ENCODE measurements at regions not wholly inside any gene's neighbourhood (a gene's known extent, or its start where the extent isn't known, plus 50 kb on each side); places are given as distances from the start of the nearest gene placed in this dataset.

DNA sequence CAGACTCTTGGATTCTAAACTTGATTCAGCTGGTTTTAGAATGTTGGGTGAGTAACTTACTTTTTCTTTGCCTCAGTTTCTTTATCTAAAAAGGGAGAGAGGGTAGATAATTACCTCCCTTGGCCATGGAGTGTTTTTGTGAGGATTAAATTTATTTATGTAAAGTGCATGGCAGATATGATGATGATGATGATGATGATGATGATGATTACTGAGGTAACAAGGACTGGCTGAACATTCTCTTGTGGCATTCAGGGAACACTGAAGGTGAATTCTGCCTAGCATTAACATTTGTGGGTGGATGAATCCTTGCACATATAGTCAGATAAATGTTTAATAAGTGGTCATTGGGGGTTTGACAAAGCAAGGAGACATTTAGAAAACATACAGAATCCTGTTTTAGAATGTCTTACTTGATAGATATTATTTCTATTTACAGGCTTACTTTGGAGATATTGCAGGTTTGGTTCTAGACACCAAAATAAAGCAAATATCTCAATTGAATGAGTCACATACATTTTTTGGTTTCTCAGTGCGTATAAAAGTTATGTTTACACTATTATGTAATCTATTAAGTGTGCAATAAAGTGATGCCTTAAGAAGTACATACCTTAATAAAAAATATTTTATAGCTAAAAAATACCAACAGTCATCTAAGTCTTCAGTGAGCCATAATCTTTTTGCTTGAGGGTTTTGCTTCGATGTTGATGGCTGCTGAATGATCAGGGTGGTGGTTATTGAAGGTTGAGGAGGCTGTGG lies 123.2 kb downstream of the SNAPC1 start:
- Histone ChIP-seq H3K27ac (ENCODE audit: low read length) (no peak overlapping the region), H3K4me3 (ENCODE audit: low read depth in 1 of 2, low read length in 2 of 2) (no peak overlapping the region), H3K27me3 (ENCODE audit: insufficient read depth, low read length, poor library complexity) (peaks cover 5% of the 10 kb centered on the region), H3K4me1 (ENCODE audit: insufficient read depth, low read length) (no peaks in the 10 kb centered on the region), H3K9ac (ENCODE audit: low read depth, low read length) (no peak overlapping the region), H3K79me2 (ENCODE audit: insufficient read depth, low read length) (no peaks in the 10 kb centered on the region), H3K36me3 (ENCODE audit: insufficient read depth, low read length) (no peaks in the 10 kb centered on the region), H3K9me3 (ENCODE audit: insufficient read depth, low read length, severe bottlenecking) (no peaks in the 10 kb centered on the region), H4K20me1 (ENCODE audit: insufficient read depth, low read length) (no peaks in the 10 kb centered on the region), H3K4me2 (ENCODE audit: insufficient read depth, low read length) (no peak overlapping the region), H2AFZ (ENCODE audit: low read depth, low read length) (no peak overlapping the region)
- ATAC-seq (ENCODE audit: insufficient read depth, low read depth) (no peak), DNase-seq (no peak)
- TF ChIP-seq, protein P1, sequence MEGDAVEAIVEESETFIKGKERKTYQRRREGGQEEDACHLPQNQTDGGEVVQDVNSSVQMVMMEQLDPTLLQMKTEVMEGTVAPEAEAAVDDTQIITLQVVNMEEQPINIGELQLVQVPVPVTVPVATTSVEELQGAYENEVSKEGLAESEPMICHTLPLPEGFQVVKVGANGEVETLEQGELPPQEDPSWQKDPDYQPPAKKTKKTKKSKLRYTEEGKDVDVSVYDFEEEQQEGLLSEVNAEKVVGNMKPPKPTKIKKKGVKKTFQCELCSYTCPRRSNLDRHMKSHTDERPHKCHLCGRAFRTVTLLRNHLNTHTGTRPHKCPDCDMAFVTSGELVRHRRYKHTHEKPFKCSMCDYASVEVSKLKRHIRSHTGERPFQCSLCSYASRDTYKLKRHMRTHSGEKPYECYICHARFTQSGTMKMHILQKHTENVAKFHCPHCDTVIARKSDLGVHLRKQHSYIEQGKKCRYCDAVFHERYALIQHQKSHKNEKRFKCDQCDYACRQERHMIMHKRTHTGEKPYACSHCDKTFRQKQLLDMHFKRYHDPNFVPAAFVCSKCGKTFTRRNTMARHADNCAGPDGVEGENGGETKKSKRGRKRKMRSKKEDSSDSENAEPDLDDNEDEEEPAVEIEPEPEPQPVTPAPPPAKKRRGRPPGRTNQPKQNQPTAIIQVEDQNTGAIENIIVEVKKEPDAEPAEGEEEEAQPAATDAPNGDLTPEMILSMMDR (IDR thresholded peaks at IDR 0.05; ENCODE audit: borderline replicate concordance, extremely low read depth, low read length, poor library complexity, severe bottlenecking): no peak
- no peak for TF ChIP-seq EZH2 (IDR thresholded peaks at IDR 0.05; ENCODE audit: borderline replicate concordance, low read depth, low read length, severe bottlenecking)

GRCh38 chr14:61887628-61888027 lies 125.4 kb downstream of the SNAPC1 start:
- TF ChIP-seq, protein P1 (IDR thresholded peaks at IDR 0.05; ENCODE audit: borderline replicate concordance, extremely low read depth, low read length, poor library complexity, severe bottlenecking): no peak
- no peak for TF ChIP-seq EZH2 (IDR thresholded peaks at IDR 0.05; ENCODE audit: borderline replicate concordance, low read depth, low read length, severe bottlenecking)
- Histone ChIP-seq H3K4me1 (ENCODE audit: insufficient read depth, low read length) (no peaks in the 10 kb centered on the region), H4K20me1 (ENCODE audit: insufficient read depth, low read length) (no peaks in the 10 kb centered on the region), H3K9me3 (ENCODE audit: insufficient read depth, low read length, severe bottlenecking) (no peaks in the 10 kb centered on the region), H3K79me2 (ENCODE audit: insufficient read depth, low read length) (no peaks in the 10 kb centered on the region), H2AFZ (ENCODE audit: low read depth, low read length) (no peak overlapping the region), H3K27me3 (ENCODE audit: insufficient read depth, low read length, poor library complexity) (peaks cover 14% of the 10 kb centered on the region), H3K36me3 (ENCODE audit: insufficient read depth, low read length) (no peaks in the 10 kb centered on the region), H3K4me2 (ENCODE audit: insufficient read depth, low read length) (no peak overlapping the region), H3K9ac (ENCODE audit: low read depth, low read length) (no peak overlapping the region), H3K4me3 (ENCODE audit: low read depth in 1 of 2, low read length in 2 of 2) (no peak overlapping the region), H3K27ac (ENCODE audit: low read length) (no peak overlapping the region)
- DNase-seq (no peak), ATAC-seq (ENCODE audit: insufficient read depth, low read depth) (peak; percentile 35; the same call in 1 of the 3 replicates)

DNA sequence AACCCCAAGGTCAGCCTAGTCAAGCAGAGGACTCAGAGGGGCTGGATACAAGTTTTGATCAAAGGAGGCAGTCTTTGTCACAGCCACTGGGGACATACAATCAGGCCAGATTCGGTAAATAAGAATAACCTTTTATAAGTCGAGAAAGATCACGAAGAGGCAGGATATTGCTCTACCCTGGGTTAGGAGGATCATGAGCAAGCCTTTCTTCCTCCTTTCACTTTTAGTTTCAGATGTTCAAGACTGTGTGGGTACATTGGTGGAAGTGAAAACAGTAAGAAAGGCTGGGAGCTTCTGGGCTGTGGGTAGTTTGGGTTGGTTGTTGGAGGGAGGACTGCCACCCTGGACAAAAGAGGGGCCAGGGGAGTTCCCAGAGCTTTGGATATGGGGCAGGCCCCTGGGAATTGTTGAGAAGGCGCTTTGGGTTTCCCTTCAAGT lies 127.7 kb downstream of the SNAPC1 start:
- peaks cover 12% of the 10 kb centered on the region for H3K27me3 ChIP-seq (ENCODE audit: insufficient read depth, low read length, poor library complexity)
- no peaks in the 10 kb centered on the region for H3K9me3 ChIP-seq (ENCODE audit: insufficient read depth, low read length, severe bottlenecking)
- no peak overlapping the region for H3K4me2 ChIP-seq (ENCODE audit: insufficient read depth, low read length)
- ATAC-seq (ENCODE audit: insufficient read depth, low read depth) (peak; percentile 86), DNase-seq (peak; percentile 7)
- H4K20me1 ChIP-seq (ENCODE audit: insufficient read depth, low read length): no peaks in the 10 kb centered on the region
- H3K79me2 ChIP-seq (ENCODE audit: insufficient read depth, low read length): no peaks in the 10 kb centered on the region
- H3K4me1 ChIP-seq (ENCODE audit: insufficient read depth, low read length): no peaks in the 10 kb centered on the region
- no peak overlapping the region for H3K9ac ChIP-seq (ENCODE audit: low read depth, low read length)
- TF ChIP-seq, protein P1 (IDR thresholded peaks at IDR 0.05; ENCODE audit: borderline replicate concordance, extremely low read depth, low read length, poor library complexity, severe bottlenecking): peak; percentile 14
- no peak for TF ChIP-seq EZH2 (IDR thresholded peaks at IDR 0.05; ENCODE audit: borderline replicate concordance, low read depth, low read length, severe bottlenecking)
- H3K4me3 ChIP-seq (ENCODE audit: low read depth in 1 of 2, low read length in 2 of 2): no peak overlapping the region
- H3K36me3 ChIP-seq (ENCODE audit: insufficient read depth, low read length): no peaks in the 10 kb centered on the region
- H2AFZ ChIP-seq (ENCODE audit: low read depth, low read length): no peak overlapping the region
- H3K27ac ChIP-seq (ENCODE audit: low read length): no peak overlapping the region
